GM12874 (cell line): ENCODE measurements at regions not wholly inside any gene's neighbourhood (a gene's known extent, or its start where the extent isn't known, plus 50 kb on each side); places are given as distances from the start of the nearest gene placed in this dataset.

Experiments
- TF ChIP-seq, protein P1 (sequence below): IDR thresholded peaks from 2 replicates; pipeline ENCODE4 v1.5.1; 2011; ENCODE audit warnings: low read depth, mild to moderate bottlenecking, control low read depth, low read length, moderate library complexity; ENCODE audit not compliant: insufficient read depth

GRCh38 chr5:146993876-146994530, 115.4 kb upstream of the PPP2R2B start:
- TF ChIP-seq, protein P1, sequence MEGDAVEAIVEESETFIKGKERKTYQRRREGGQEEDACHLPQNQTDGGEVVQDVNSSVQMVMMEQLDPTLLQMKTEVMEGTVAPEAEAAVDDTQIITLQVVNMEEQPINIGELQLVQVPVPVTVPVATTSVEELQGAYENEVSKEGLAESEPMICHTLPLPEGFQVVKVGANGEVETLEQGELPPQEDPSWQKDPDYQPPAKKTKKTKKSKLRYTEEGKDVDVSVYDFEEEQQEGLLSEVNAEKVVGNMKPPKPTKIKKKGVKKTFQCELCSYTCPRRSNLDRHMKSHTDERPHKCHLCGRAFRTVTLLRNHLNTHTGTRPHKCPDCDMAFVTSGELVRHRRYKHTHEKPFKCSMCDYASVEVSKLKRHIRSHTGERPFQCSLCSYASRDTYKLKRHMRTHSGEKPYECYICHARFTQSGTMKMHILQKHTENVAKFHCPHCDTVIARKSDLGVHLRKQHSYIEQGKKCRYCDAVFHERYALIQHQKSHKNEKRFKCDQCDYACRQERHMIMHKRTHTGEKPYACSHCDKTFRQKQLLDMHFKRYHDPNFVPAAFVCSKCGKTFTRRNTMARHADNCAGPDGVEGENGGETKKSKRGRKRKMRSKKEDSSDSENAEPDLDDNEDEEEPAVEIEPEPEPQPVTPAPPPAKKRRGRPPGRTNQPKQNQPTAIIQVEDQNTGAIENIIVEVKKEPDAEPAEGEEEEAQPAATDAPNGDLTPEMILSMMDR: no peak

GRCh38 chr5:146995878-146996277, 117.3 kb upstream of the PPP2R2B start:
- TF ChIP-seq, protein P1: no peak

- TF ChIP-seq, protein P1: no peak
Observed at GRCh38 chr5:147015405-147015804, 136.8 kb upstream of the PPP2R2B start.

- TF ChIP-seq, protein P1: no peak
Observed at GRCh38 chr5:147017191-147017590, 138.6 kb upstream of the PPP2R2B start.

DNA sequence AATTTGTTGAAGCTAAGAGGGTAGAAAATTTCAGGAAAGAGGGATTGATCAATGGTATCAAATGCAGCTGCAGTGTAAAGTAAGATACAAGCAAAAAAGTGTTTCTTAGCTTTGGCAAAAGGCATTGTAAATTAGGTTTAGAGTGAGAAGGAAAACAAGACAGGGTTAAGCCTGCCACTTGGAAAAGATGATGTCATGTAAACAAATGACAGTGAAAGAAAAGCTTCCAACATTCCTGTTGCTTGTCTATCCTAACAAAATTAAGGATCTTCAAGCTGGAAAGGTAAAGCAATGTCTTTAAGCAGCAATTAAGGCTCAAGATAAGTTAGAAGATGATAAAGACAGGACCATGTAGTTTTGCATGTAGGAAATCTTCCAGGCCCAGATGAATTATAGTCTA, 139.1 kb upstream of the PPP2R2B start:
- TF ChIP-seq, protein P1: no peak

DNA sequence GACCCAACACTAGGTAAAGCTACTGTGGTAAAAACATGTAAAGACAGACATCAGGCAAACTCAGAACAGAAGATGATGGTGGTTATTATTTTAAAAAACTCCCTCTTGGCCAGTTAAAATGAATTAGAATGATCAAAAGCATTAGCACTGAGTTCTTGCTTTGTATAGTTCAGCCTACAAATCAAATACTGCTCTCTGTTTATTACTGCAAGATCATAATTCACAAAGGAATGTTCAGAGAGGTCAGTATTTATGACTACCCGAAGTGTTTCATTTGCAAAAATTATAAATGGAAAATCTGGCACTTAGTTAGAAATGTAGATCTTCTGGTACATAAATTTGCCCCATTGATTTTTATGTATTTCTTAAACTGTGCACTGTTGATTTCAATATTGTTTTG, 140.3 kb upstream of the PPP2R2B start:
- TF ChIP-seq, protein P1: no peak

DNA sequence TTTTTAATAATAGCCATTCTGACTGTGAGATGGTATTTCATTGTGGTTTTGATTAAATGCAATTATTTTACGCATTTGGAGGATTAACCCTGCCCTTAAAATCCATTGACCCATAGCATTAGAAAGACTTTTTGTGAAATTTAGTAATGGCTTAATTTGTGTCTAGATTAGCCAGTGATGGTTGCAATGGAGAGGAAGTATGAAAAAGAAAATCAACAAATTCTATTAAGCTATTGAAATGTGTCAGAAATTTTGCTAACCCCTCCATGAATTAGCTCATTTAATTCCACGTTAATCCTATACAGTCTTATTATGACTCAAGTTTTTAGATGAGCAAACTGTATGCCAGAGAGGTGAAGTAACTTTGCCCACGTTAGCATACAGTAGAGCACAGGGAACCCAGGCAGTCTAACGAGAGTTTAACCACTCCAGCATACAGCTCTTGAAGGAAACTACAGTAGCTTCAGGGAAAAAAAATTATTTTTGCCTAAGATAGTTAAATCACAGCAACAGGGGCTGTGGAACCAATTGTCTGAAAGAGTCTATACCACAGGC, 158.2 kb upstream of the PPP2R2B start:
- TF ChIP-seq, protein P1: no peak
